ENCODE measurements at regions not wholly inside any gene's neighbourhood (a gene's known extent, or its start where the extent isn't known, plus 50 kb on each side); places are given as distances from the start of the nearest gene placed in this dataset.

- no peak for TF ChIP-seq CTCF (conservative IDR thresholded peaks at IDR 0.05; ENCODE audit: low read depth, low read length)
- no peak for DNase-seq (ENCODE audit: low read depth)
- H3K4me3 ChIP-seq (ENCODE audit: low read length) = no peak overlapping the region
These were observed 78.2 kb upstream of the BNC1 start for GRCh38 chr15:83362706-83363105.

- DNase-seq (ENCODE audit: low read depth) = no peak
- TF ChIP-seq CTCF (conservative IDR thresholded peaks at IDR 0.05; ENCODE audit: low read depth, low read length) = no peak
These were observed 80.0 kb upstream of the BNC1 start for GRCh38 chr15:83364501-83364900.

GRCh38 chr15:83365370-83365938 lies 81.0 kb upstream of the BNC1 start:
- no peak for TF ChIP-seq CTCF (conservative IDR thresholded peaks at IDR 0.05; ENCODE audit: low read depth, low read length)
- DNase-seq (ENCODE audit: low read depth) = peak; percentile 86
- H3K4me3 ChIP-seq (ENCODE audit: low read length) = peak overlapping the region; percentile 18

More at GRCh38 chr15:83364501-83364900, 80.0 kb upstream of the BNC1 start:
- no peak overlapping the region for H3K4me3 ChIP-seq (ENCODE audit: low read length)

- no peak overlapping the region for H3K4me3 ChIP-seq (ENCODE audit: low read length)
- peak; percentile 74 for DNase-seq (ENCODE audit: low read depth)
- peak; percentile 1 for TF ChIP-seq CTCF (conservative IDR thresholded peaks at IDR 0.05; ENCODE audit: low read depth, low read length)
These were observed 74.7 kb upstream of the SH3GL3 start for GRCh38 chr15:83372434-83372891.

GRCh38 chr15:83378921-83379578 lies 68.1 kb upstream of the SH3GL3 start:
- peak; percentile 17 for TF ChIP-seq CTCF (conservative IDR thresholded peaks at IDR 0.05; ENCODE audit: low read depth, low read length)
- H3K4me3 ChIP-seq (ENCODE audit: low read length) = no peak overlapping the region
- no peak for DNase-seq (ENCODE audit: low read depth)

GRCh38 chr15:83379579-83379959 lies 67.6 kb upstream of the SH3GL3 start:
- DNase-seq (ENCODE audit: low read depth) = no peak
- no peak overlapping the region for H3K4me3 ChIP-seq (ENCODE audit: low read length)
- no peak for TF ChIP-seq CTCF (conservative IDR thresholded peaks at IDR 0.05; ENCODE audit: low read depth, low read length)

GRCh38 chr15:83380059-83380458 lies 67.1 kb upstream of the SH3GL3 start:
- no peak for DNase-seq (ENCODE audit: low read depth)
- TF ChIP-seq CTCF (conservative IDR thresholded peaks at IDR 0.05; ENCODE audit: low read depth, low read length) = no peak
- no peak overlapping the region for H3K4me3 ChIP-seq (ENCODE audit: low read length)

Data from retinal pigment epithelial cell (primary cell).